T-helper 2 cell (primary cell): ENCODE measurements at regions not wholly inside any gene's neighbourhood (a gene's known extent, or its start where the extent isn't known, plus 50 kb on each side); places are given as distances from the start of the nearest gene placed in this dataset.

ENCODE experiments used
- DNase-seq, 5 experiments: peaks; one replicate each; pipeline versions ENCODE4 v3.0.0 to v3.0.0-alpha.2; 2012 to 2022

- no peak for DNase-seq
These were observed 115.6 kb downstream of the BTG1 start for GRCh38 chr12:92029902-92030586.

- DNase-seq = no peak
These were observed 116.5 kb downstream of the BTG1 start for GRCh38 chr12:92029136-92029535.

GRCh38 chr12:92028441-92028709, 117.3 kb downstream of the BTG1 start:
- no peak for DNase-seq

GRCh38 chr12:92027701-92028440, 117.8 kb downstream of the BTG1 start:
- DNase-seq = no peak

- no peak for DNase-seq
These were observed 118.4 kb downstream of the BTG1 start for GRCh38 chr12:92027243-92027642.

- no peak for DNase-seq
These were observed 120.0 kb downstream of the BTG1 start for GRCh38 chr12:92025462-92026207.

GRCh38 chr12:92022093-92022492, 123.6 kb downstream of the BTG1 start:
- no peak for DNase-seq

- no peak for DNase-seq
These were observed 124.0 kb downstream of the BTG1 start for GRCh38 chr12:92021666-92022035.

GRCh38 chr12:92020983-92021665, 124.5 kb downstream of the BTG1 start:
- DNase-seq = no peak

- DNase-seq = no peak
These were observed 126.0 kb downstream of the BTG1 start for GRCh38 chr12:92019491-92020277.

GRCh38 chr12:92012691-92013090, 133.0 kb downstream of the BTG1 start:
- no peak for DNase-seq

- no peak for DNase-seq
These were observed 134.6 kb downstream of the BTG1 start for GRCh38 chr12:92010853-92011701.

- no peak for DNase-seq
These were observed 135.3 kb downstream of the BTG1 start for GRCh38 chr12:92010368-92010767.

- DNase-seq = no peak
These were observed 137.3 kb downstream of the BTG1 start for GRCh38 chr12:92008345-92008744.

GRCh38 chr12:92007787-92008186, 137.9 kb downstream of the BTG1 start:
- no peak for DNase-seq

GRCh38 chr12:92003701-92004100, 141.9 kb downstream of the BTG1 start:
- DNase-seq = no peak

- DNase-seq = no peak
These were observed 142.8 kb downstream of the BTG1 start for GRCh38 chr12:92002673-92003382.

GRCh38 chr12:92002195-92002649, 143.4 kb downstream of the BTG1 start:
- DNase-seq = no peak

GRCh38 chr12:92000597-92000996, 145.0 kb downstream of the BTG1 start:
- DNase-seq = peak in 1 of 5 experiments; percentile 33

GRCh38 chr12:91999823-92000222, 145.8 kb downstream of the BTG1 start:
- no peak for DNase-seq

- DNase-seq = peak in 1 of 5 experiments; percentile 54
These were observed 147.3 kb downstream of the BTG1 start for GRCh38 chr12:91998316-91998715.
